ENCODE measurements at regions not wholly inside any gene's neighbourhood (a gene's known extent, or its start where the extent isn't known, plus 50 kb on each side); places are given as distances from the start of the nearest gene placed in this dataset.

GRCh38 chr6:84553527-84553926 lies 210.9 kb downstream of the TBX18 start:
- ChIA-PET POLR2A (no interaction called here), CTCF (interaction anchor here (1.3 kb wide), 1 partner anchor 14 kb away, joined by 4 read pairs; no protein-coding TSS in a partner anchor)
- no peak for TF ChIP-seq CTCF (IDR thresholded peaks at IDR 0.05; ENCODE audit: insufficient read depth, low read length, missing control alignments)
- H3K4me3 ChIP-seq (ENCODE audit: low read depth, low read length) = no peak overlapping the region
- no peak for DNase-seq (ENCODE audit: low read depth, low spot score)

GRCh38 chr6:84551797-84552196 lies 212.6 kb downstream of the TBX18 start:
- ChIA-PET CTCF (no interaction called here), POLR2A (no interaction called here)
- no peak for TF ChIP-seq CTCF (IDR thresholded peaks at IDR 0.05; ENCODE audit: insufficient read depth, low read length, missing control alignments)

GRCh38 chr6:84549917-84550316 lies 214.5 kb downstream of the TBX18 start:
- POLR2A ChIA-PET = no interaction called here
- CTCF ChIA-PET = no interaction called here
- no peak overlapping the region for H3K4me3 ChIP-seq (ENCODE audit: low read depth, low read length)

More at GRCh38 chr6:84551797-84552196, 212.6 kb downstream of the TBX18 start:
- no peak for DNase-seq (ENCODE audit: low read depth, low spot score)
- H3K4me3 ChIP-seq (ENCODE audit: low read depth, low read length) = no peak overlapping the region

GRCh38 chr6:84547341-84547801 lies 217.0 kb downstream of the TBX18 start:
- no peak for TF ChIP-seq CTCF (IDR thresholded peaks at IDR 0.05; ENCODE audit: insufficient read depth, low read length, missing control alignments)
- ChIA-PET CTCF (interaction anchor here (0.8 kb wide), 1 partner anchor 289 kb away, joined by 3 read pairs; no protein-coding TSS in a partner anchor), POLR2A (interaction anchor here (0.8 kb wide), 1 partner anchor 71 kb away, joined by 3 read pairs; no protein-coding TSS in a partner anchor)
- H3K4me3 ChIP-seq (ENCODE audit: low read depth, low read length) = no peak overlapping the region
- no peak for DNase-seq (ENCODE audit: low read depth, low spot score)

More at GRCh38 chr6:84549917-84550316, 214.5 kb downstream of the TBX18 start:
- DNase-seq (ENCODE audit: low read depth, low spot score) = no peak
- TF ChIP-seq CTCF (IDR thresholded peaks at IDR 0.05; ENCODE audit: insufficient read depth, low read length, missing control alignments) = peak; percentile 1

GRCh38 chr6:84546427-84546914 lies 217.9 kb downstream of the TBX18 start:
- POLR2A ChIA-PET = interaction anchor here (0.8 kb wide), 1 partner anchor 71 kb away, joined by 3 read pairs; no protein-coding TSS in a partner anchor

More at GRCh38 chr6:84546427-84546914, 217.9 kb downstream of the TBX18 start:
- H3K4me3 ChIP-seq (ENCODE audit: low read depth, low read length) = no peak overlapping the region
- CTCF ChIA-PET = interaction anchor here (0.8 to 0.9 kb wide), 2 partner anchors 124 to 288 kb away, joined by 3 read pairs; no protein-coding TSS in a partner anchor
- no peak for DNase-seq (ENCODE audit: low read depth, low spot score)
- TF ChIP-seq CTCF (IDR thresholded peaks at IDR 0.05; ENCODE audit: insufficient read depth, low read length, missing control alignments) = no peak

Measured in AG04449 (cell line).